GM12878 (cell line): ENCODE measurements at regions not wholly inside any gene's neighbourhood (a gene's known extent, or its start where the extent isn't known, plus 50 kb on each side); places are given as distances from the start of the nearest gene placed in this dataset.

Source experiments
- ATAC-seq: fragments of 200-7000 bp; cut with Tn5 transposase; 3 replicates; pipeline ENCODE4 v1.9.1; 2020; ENCODE audit warnings: mild to moderate bottlenecking, moderate library complexity
- BruUV-seq: library from RNA; stranded (reverse); fragments of 400-500 nt; replicated peaks from 2 replicates; lab custom pipeline; 2021; lab: Mats Ljungman, UMichigan
- CTCF ChIA-PET: fragments of 300-600 bp; sonication (Branson Sonifier 250); formaldehyde crosslinking; extraction: SDS; loops from one replicate; lab custom pipeline; 2021; ENCODE audit warnings: inconsistent platforms; lab: Yijun Ruan, JAX
- POLR2A ChIA-PET: fragments of 350-600 bp; formaldehyde crosslinking; extraction: SDS; loops from one replicate; lab custom pipeline; 2021; ENCODE audit warnings: inconsistent platforms; lab: Charles Lee
- RAD21 ChIA-PET: fragments of 300-600 bp; sonication (Branson Sonifier 250); formaldehyde crosslinking; loops from one replicate; lab custom pipeline; 2023; ENCODE audit warnings: antibody characterized with exemption; ENCODE audit not compliant: unreplicated experiment; lab: Charles Lee
- SMC1A ChIA-PET: fragments of 300-600 bp; sonication (Branson Sonifier 250); formaldehyde crosslinking; loops from one replicate; lab custom pipeline; 2023; ENCODE audit not compliant: unreplicated experiment, uncharacterized antibody; lab: Charles Lee
- DNase-seq: peaks from one replicate; pipeline ENCODE4 v3.0.0-alpha.2; 2011; ENCODE audit warnings: low read depth, low spot score
- FAIRE-seq: peaks from 3 replicates; lab custom pipeline; 2011; peaks lifted over from hg19 to GRCh38; lab: Jason Lieb, UNC
- H2AFZ ChIP-seq: 2 replicates; pipeline ENCODE4 v1.6.0; 2011; ENCODE audit warnings: low read depth, low read length, control low read depth; ENCODE audit not compliant: control insufficient read depth
- H3K27ac ChIP-seq: 2 replicates; pipeline ENCODE4 v1.5.1; 2011; ENCODE audit warnings: control low read depth; ENCODE audit not compliant: control insufficient read depth, insufficient read depth
- H3K27me3 ChIP-seq, 2 experiments: replicated peaks in 1 of 2; 2 replicates each; pipeline versions ENCODE4 v1.6.0 to v1.6.1; 2011; ENCODE audit warnings: low read length in 1 of 2; ENCODE audit not compliant: control insufficient read depth in 2 of 2, insufficient read depth in 2 of 2
- H3K36me3 ChIP-seq, 2 experiments: 2 replicates each; pipeline ENCODE4 v1.5.1; 2011; ENCODE audit warnings: low read length in 1 of 2; ENCODE audit not compliant: control insufficient read depth in 2 of 2, insufficient read depth in 2 of 2
- H3K4me1 ChIP-seq: 2 replicates; pipeline ENCODE4 v1.6.1; 2011; ENCODE audit warnings: mild to moderate bottlenecking, low read length, moderate library complexity, mixed read lengths; ENCODE audit not compliant: control insufficient read depth, insufficient read depth
- H3K4me2 ChIP-seq: 2 replicates; pipeline ENCODE4 v1.6.0; 2011; ENCODE audit warnings: control low read depth; ENCODE audit not compliant: control insufficient read depth, insufficient read depth
- H3K4me3 ChIP-seq: fragments of 200-600 bp; sonication (generic); 2 replicates; pipeline ENCODE4 v1.5.1; 2016
- H3K79me2 ChIP-seq: 2 replicates; pipeline ENCODE4 v1.6.0; 2011; ENCODE audit warnings: low read length; ENCODE audit not compliant: control insufficient read depth, insufficient read depth
- H3K9ac ChIP-seq: 2 replicates; pipeline ENCODE4 v1.8.0; 2011; ENCODE audit warnings: low read length, control low read depth, mixed read lengths; ENCODE audit not compliant: control insufficient read depth, insufficient read depth
- H3K9me3 ChIP-seq: replicated peaks from 3 replicates; pipeline ENCODE4 v1.5.1; 2011; ENCODE audit warnings: mild to moderate bottlenecking, low read length; ENCODE audit not compliant: control insufficient read depth, insufficient read depth
- H4K20me1 ChIP-seq: 2 replicates; pipeline ENCODE4 v1.6.0; 2011; ENCODE audit not compliant: control insufficient read depth, insufficient read depth
- BCL3 ChIP-seq: IDR thresholded peaks from 2 replicates; pipeline ENCODE4 v1.6.1; 2011; ENCODE audit warnings: borderline replicate concordance, low read depth, mild to moderate bottlenecking, moderate library complexity, low read length; ENCODE audit not compliant: insufficient read depth, poor library complexity, severe bottlenecking
- BHLHE40 ChIP-seq, 2 experiments: fragments of 450-650 bp in 1 of 2; IDR thresholded peaks; 2 replicates each; pipeline ENCODE4 v1.6.1; 2011 to 2017; ENCODE audit warnings: low read depth in 2 of 2, borderline replicate concordance in 1 of 2, improper control_type of control experiment in 1 of 2, low read length in 1 of 2, mild to moderate bottlenecking in 1 of 2
- ETV6 ChIP-seq, 2 experiments: fragments of 450-650 bp in 1 of 2; IDR thresholded peaks in 1 of 2; conservative IDR thresholded peaks in 1 of 2; 2 replicates each; pipeline ENCODE4 v1.6.1; 2014; ENCODE audit warnings: antibody characterized with exemption in 1 of 2, borderline replicate concordance in 1 of 2, low read depth in 1 of 2, mild to moderate bottlenecking in 1 of 2, moderate library complexity in 1 of 2
- FOXK2 ChIP-seq: fragments of 450-650 bp; IDR thresholded peaks from 2 replicates; pipeline ENCODE4 v1.6.1; 2017; ENCODE audit warnings: mild to moderate bottlenecking, moderate library complexity
- HCFC1 ChIP-seq: fragments of 150-350 bp; IDR thresholded peaks from 2 replicates; pipeline ENCODE4 v1.6.1; 2014; ENCODE audit warnings: low read length
- RUNX3 ChIP-seq: IDR thresholded peaks from 2 replicates; pipeline ENCODE4 v1.6.1; 2012; ENCODE audit warnings: low read length, inconsistent platforms
- SKIL ChIP-seq: fragments of 450-650 bp; IDR thresholded peaks from 2 replicates; pipeline ENCODE4 v1.6.1; 2017; ENCODE audit warnings: mild to moderate bottlenecking, low read depth, inconsistent platforms; ENCODE audit not compliant: poor library complexity, severe bottlenecking
- SRF ChIP-seq, 2 experiments: IDR thresholded peaks; 2 replicates each; pipeline ENCODE4 v1.6.1; 2011; ENCODE audit warnings: low read depth in 2 of 2, low read length in 2 of 2, mild to moderate bottlenecking in 1 of 2, moderate library complexity in 1 of 2
- USF1 ChIP-seq: IDR thresholded peaks from 2 replicates; pipeline ENCODE4 v1.6.1; 2011; ENCODE audit warnings: borderline replicate concordance, low read depth, mild to moderate bottlenecking, moderate library complexity, mixed read lengths, low read length; ENCODE audit not compliant: insufficient read depth; ENCODE audit errors: extremely low read length
- YY1 ChIP-seq: IDR thresholded peaks from 2 replicates; pipeline ENCODE4 v1.6.1; 2011; ENCODE audit warnings: low read depth, mild to moderate bottlenecking, low read length
- ZNF207 ChIP-seq: fragments of 450-650 bp; IDR thresholded peaks from 2 replicates; pipeline ENCODE4 v1.6.1; 2014; ENCODE audit warnings: antibody characterized with exemption, mild to moderate bottlenecking, borderline replicate concordance
- ZSCAN29 ChIP-seq: fragments of 450-650 bp; IDR thresholded peaks from 2 replicates; pipeline ENCODE4 v1.6.1; 2017; ENCODE audit warnings: mild to moderate bottlenecking, moderate library complexity
- WGBS: methylation state at CpG from one replicate; pipeline ENCODE4 v1.1.6; 2016; ENCODE audit warnings: low lambda C conversion rate; ENCODE audit not compliant: insufficient replicate concordance, insufficient coverage; ENCODE audit errors: missing lambda C conversion rate; 5-methylcytosine and 5-hydroxymethylcytosine counted together
- in situ Hi-C: fragments of 300-500 bp; cut with MboI; formaldehyde crosslinking; loops from 9 replicates; pipeline ENCODE4 v1.14.3; 2018; ENCODE audit warnings: mixed read lengths
- intact Hi-C: fragments of 100-400 bp; cut with micrococcal nuclease; formaldehyde crosslinking; loops from one replicate; pipeline ENCODE4 v1.14.2; 2022; ENCODE audit not compliant: unreplicated experiment

- CTCF ChIA-PET: no interaction called here
- 24% methylated on average over 2 of the region's 2 CpGs for WGBS
- Histone ChIP-seq H3K9me3 (no peaks in the 10 kb centered on the region; the same call in 2 of the 3 replicates), H3K79me2 (no peaks in the 10 kb centered on the region), H4K20me1 (no peaks in the 10 kb centered on the region), H3K4me1 (no peaks in the 10 kb centered on the region), H3K27ac (no peak overlapping the region), H3K4me2 (no peak overlapping the region), H3K36me3 (no peaks in the 10 kb centered on the region), H3K4me3 (no peak overlapping the region), H2AFZ (no peak overlapping the region), H3K27me3 (no peaks in the 10 kb centered on the region), H3K9ac (no peak overlapping the region)
- DNase-seq: no peak
- SMC1A ChIA-PET: no interaction called here
- RAD21 ChIA-PET: no interaction called here
- TF ChIP-seq SKIL (no peak), BHLHE40 (IDR thresholded peaks at IDR 0.05; ENCODE audit: borderline replicate concordance in 1 of 2, low read depth in 2 of 2, low read length in 1 of 2) (no peak), ZNF207 (no peak), ETV6 (conservative IDR thresholded peaks at IDR 0.05 in 1 of 2, IDR thresholded peaks at IDR 0.05 in 1 of 2; ENCODE audit: borderline replicate concordance in 1 of 2, low read depth in 1 of 2) (no peak), FOXK2 (no peak), ZSCAN29 (no peak), USF1 (no peak), YY1 (no peak), BCL3 (no peak), HCFC1 (no peak), SRF (IDR thresholded peaks at IDR 0.05; ENCODE audit: low read depth in 2 of 2, low read length in 2 of 2) (no peak), RUNX3 (no peak)
- intact Hi-C loops: no loop called here
- BruUV-seq: no TSS peak
- ATAC-seq: no peak
- no peak for FAIRE-seq
- in situ Hi-C loops: no loop called here
- POLR2A ChIA-PET: no interaction called here
These were observed 473.4 kb downstream of the TRIML1 start for GRCh38 chr4:188612659-188613058.
